Pancreas (tissue), 10 donors: ENCODE measurements at regions not wholly inside any gene's neighbourhood (a gene's known extent, or its start where the extent isn't known, plus 50 kb on each side); places are given as distances from the start of the nearest gene placed in this dataset.
A peak's percentile ranks its signal among the peaks of the same experiment; 100 is the strongest.
"Not testable (repeated sequence)": the region's sequence is repeated elsewhere in the genome, so short reads cannot be mapped to it uniquely, and the experiment has no call there.

Source experiments
- ATAC-seq, 4 donors: fragments of 200-7000 bp; cut with Tn5 transposase; one replicate each; pipeline versions ENCODE4 v1.8.0 to v1.9.1; 2020; ENCODE audit warnings: mild to moderate bottlenecking in 4 of 4, moderate library complexity in 4 of 4
- DNase-seq, 6 donors: peaks; one replicate each; pipeline ENCODE4 v3.0.0-alpha.2; 2020
- FAIRE-seq: peaks from 2 replicates; lab custom pipeline; 2012; peaks lifted over from hg19 to GRCh38; lab: Jason Lieb, UNC
- H3K27ac ChIP-seq, 4 donors: fragments of 200-600 bp; sonication (generic); 1 replicate in 3 of 4; 2 replicates in 1 of 4; pipeline versions ENCODE4 v1.5.0 to v1.8.0; 2020
- H3K27me3 ChIP-seq, 4 donors: fragments of 200-600 bp; one replicate each; pipeline ENCODE4 v1.8.0; 2021
- H3K36me3 ChIP-seq, 3 donors: fragments of 200-600 bp; sonication (generic) in 1 of 3; one replicate each; pipeline versions ENCODE4 v1.5.0 to v1.8.0; 2020 to 2021
- H3K4me1 ChIP-seq, 3 donors: fragments of 200-600 bp; one replicate each; pipeline ENCODE4 v1.8.0; 2021
- H3K4me3 ChIP-seq, 4 donors: fragments of 200-600 bp; sonication (generic) in 2 of 4; one replicate each; pipeline versions ENCODE4 v1.5.0 to v1.8.0; 2020 to 2021
- H3K9me3 ChIP-seq, 4 donors: fragments of 200-600 bp; one replicate each; pipeline ENCODE4 v1.8.0; 2021
- CTCF ChIP-seq, 4 donors: fragments of 200-600 bp; sonication (generic) in 3 of 4; IDR thresholded peaks; one replicate each; pipeline versions ENCODE4 v1.5.0 to v1.8.0; 2021; ENCODE audit warnings: antibody characterized with exemption in 4 of 4
- WGBS, 2 donors: extraction: QIAGEN DNeasy Blood & Tissue Kit; methylation state at CpG; one replicate each; pipeline ENCODE4 v1.1.7; 2013; 5-methylcytosine and 5-hydroxymethylcytosine counted together
- intact Hi-C, 3 donors: fragments of 100-400 bp; cut with DNase I; formaldehyde crosslinking; loops; one replicate each; pipeline versions ENCODE4 v1.11.1 to v1.14.2; 2022
- donor health status: healthy with polysubstance abuse.
- donor health status: DM: no; HTN: no; CAD: no; lungs with moderate emphysema.
- donor health status: DM: no; HTN: no; CAD: no.
- donor health status: control.
- donor health status: control.
- donor health status: Bipolar disorder and iron deficiency.
- donor health status: DM: yes; HTN: yes; CAD: no.
- donor health status: DM: no; HTN: no; CAD: no.
- donor health status: DM: no; HTN: no; CAD: no.
- donor health status: DM: yes; HTN: yes; CAD: no.

GRCh38 chrX:121389976-121390714 lies 342.7 kb downstream of the GLUD2 start:
- no peak for ATAC-seq
- no peak for FAIRE-seq

GRCh38 chrX:121405826-121406225 lies 358.4 kb downstream of the GLUD2 start:
- WGBS, 2 donors: 24 to 32% methylated on average over 4 of the region's 4 CpGs
- no peak for TF ChIP-seq CTCF (IDR thresholded peaks at IDR 0.05)
- FAIRE-seq (no peak), DNase-seq (no peak), ATAC-seq (no peak)
- no peaks in the 10 kb centered on the region for H3K4me1 ChIP-seq
- intact Hi-C loops: no loop called here
- H3K27ac ChIP-seq: no peak overlapping the region
- no peak overlapping the region for H3K4me3 ChIP-seq
- H3K9me3 ChIP-seq: no peaks in the 10 kb centered on the region
- no peaks in the 10 kb centered on the region for H3K27me3 ChIP-seq
- H3K36me3 ChIP-seq: no peaks in the 10 kb centered on the region

More at GRCh38 chrX:121389976-121390714, 342.7 kb downstream of the GLUD2 start:
- Histone ChIP-seq H3K27me3 (no peaks in the 10 kb centered on the region), H3K4me1 (no peaks in the 10 kb centered on the region), H3K36me3 (no peaks in the 10 kb centered on the region), H3K9me3 (no peaks in the 10 kb centered on the region), H3K27ac (no peak overlapping the region), H3K4me3 (no peak overlapping the region)
- intact Hi-C loops: no loop called here
- no peak for DNase-seq
- WGBS, 2 donors: 15 to 32% methylated on average over 4 of the region's 4 CpGs
- TF ChIP-seq CTCF (IDR thresholded peaks at IDR 0.05): no peak

- H3K4me3 ChIP-seq: no peak overlapping the region
- no peaks in the 10 kb centered on the region for H3K4me1 ChIP-seq
- intact Hi-C loops: no loop called here
- FAIRE-seq (no peak), ATAC-seq (no peak), DNase-seq (no peak)
- no peak overlapping the region for H3K27ac ChIP-seq
- H3K36me3 ChIP-seq: no peaks in the 10 kb centered on the region
- no peaks in the 10 kb centered on the region for H3K27me3 ChIP-seq
- WGBS, 2 donors: 62 to 86% methylated on average over 5 of the region's 5 CpGs
- H3K9me3 ChIP-seq: no peaks in the 10 kb centered on the region
- no peak for TF ChIP-seq CTCF (IDR thresholded peaks at IDR 0.05)
Observed at GRCh38 chrX:121407627-121408026, 360.2 kb downstream of the GLUD2 start.

GRCh38 chrX:121431514-121431913 lies 384.1 kb downstream of the GLUD2 start:
- ATAC-seq, FAIRE-seq, H3K27ac ChIP-seq, intact Hi-C loops, H3K4me3 ChIP-seq, H3K27me3 ChIP-seq, H3K9me3 ChIP-seq, H3K4me1 ChIP-seq, H3K36me3 ChIP-seq: not testable (repeated sequence)
- 92 to 93% methylated on average over 27 of the region's 27 CpGs for WGBS, 2 donors
- peak in 1 of 6 donors; percentile 67 for DNase-seq

- H3K9me3 ChIP-seq: no peaks in the 10 kb centered on the region
- no peak for TF ChIP-seq CTCF (IDR thresholded peaks at IDR 0.05)
- WGBS, 2 donors: 94 to 96% methylated on average over 1 of the region's 1 CpG
- no peaks in the 10 kb centered on the region for H3K4me1 ChIP-seq
- no peak for DNase-seq
- no peak overlapping the region for H3K27ac ChIP-seq
- no peak for FAIRE-seq
- no peak for ATAC-seq
- H3K36me3 ChIP-seq: no peaks in the 10 kb centered on the region
- intact Hi-C loops: no loop called here
- no peaks in the 10 kb centered on the region for H3K27me3 ChIP-seq
- H3K4me3 ChIP-seq: no peak overlapping the region
Observed at GRCh38 chrX:121433289-121433688, 385.9 kb downstream of the GLUD2 start.

- ATAC-seq, H3K36me3 ChIP-seq, H3K4me1 ChIP-seq, FAIRE-seq, intact Hi-C loops, H3K27me3 ChIP-seq, H3K27ac ChIP-seq, H3K9me3 ChIP-seq, H3K4me3 ChIP-seq, DNase-seq: not testable (repeated sequence)
- 91 to 94% methylated on average over 23 of the region's 23 CpGs for WGBS, 2 donors
Observed at GRCh38 chrX:121437666-121438065, 390.3 kb downstream of the GLUD2 start.
